GM19463 (cell line): ENCODE measurements at regions not wholly inside any gene's neighbourhood (a gene's known extent, or its start where the extent isn't known, plus 50 kb on each side); places are given as distances from the start of the nearest gene placed in this dataset.
"Not testable (repeated sequence)": the region's sequence is repeated elsewhere in the genome, so short reads cannot be mapped to it uniquely, and the experiment has no call there.

Source experiments
- ATAC-seq: cut with Tn5 transposase; IDR thresholded peaks from one replicate; pipeline ENCODE4 v1.9.1; 2021; ENCODE audit warnings: mild to moderate bottlenecking, moderate library complexity; ENCODE audit not compliant: unreplicated experiment

GRCh38 chr6:131336596-131336995 is 201.3 kb downstream of the AKAP7 start:
- no peak for ATAC-seq

GRCh38 chr6:131346896-131347295 is 211.6 kb downstream of the AKAP7 start:
- ATAC-seq: not testable (repeated sequence)

GRCh38 chr6:131348572-131348971 is 213.3 kb downstream of the AKAP7 start:
- ATAC-seq: no peak

- ATAC-seq: no peak
Measured at GRCh38 chr6:131349199-131349598, 213.9 kb downstream of the AKAP7 start.

GRCh38 chr6:131353106-131353505 is 217.8 kb downstream of the AKAP7 start:
- no peak for ATAC-seq

- no peak for ATAC-seq
Measured at GRCh38 chr6:131353876-131354275, 218.6 kb downstream of the AKAP7 start.

GRCh38 chr6:131354356-131354755 is 218.7 kb upstream of the ARG1 start:
- no peak for ATAC-seq

GRCh38 chr6:131356161-131356560 is 216.9 kb upstream of the ARG1 start:
- ATAC-seq: no peak

- ATAC-seq: no peak
Measured at GRCh38 chr6:131357501-131357900, 215.5 kb upstream of the ARG1 start.

GRCh38 chr6:131362070-131362469 is 211.0 kb upstream of the ARG1 start:
- ATAC-seq: no peak

- ATAC-seq: no peak
Measured at GRCh38 chr6:131362696-131363095, 210.3 kb upstream of the ARG1 start.

GRCh38 chr6:131363947-131364834 is 208.8 kb upstream of the ARG1 start:
- no peak for ATAC-seq

- no peak for ATAC-seq
Measured at GRCh38 chr6:131366223-131366622, 206.8 kb upstream of the ARG1 start.

- ATAC-seq: no peak
Measured at GRCh38 chr6:131367206-131367873, 205.7 kb upstream of the ARG1 start.

GRCh38 chr6:131368198-131368911 is 204.7 kb upstream of the ARG1 start:
- peak; percentile 55 for ATAC-seq

- no peak for ATAC-seq
Measured at GRCh38 chr6:131372535-131372934, 200.5 kb upstream of the ARG1 start.

- ATAC-seq: no peak
Measured at GRCh38 chr6:131377112-131377705, 195.8 kb upstream of the ARG1 start.

- no peak for ATAC-seq
Measured at GRCh38 chr6:131378874-131379273, 194.2 kb upstream of the ARG1 start.

- no peak for ATAC-seq
Measured at GRCh38 chr6:131379948-131380347, 193.1 kb upstream of the ARG1 start.

GRCh38 chr6:131381052-131381708 is 191.8 kb upstream of the ARG1 start:
- no peak for ATAC-seq

- no peak for ATAC-seq
Measured at GRCh38 chr6:131381709-131382093, 191.3 kb upstream of the ARG1 start.
